Colonic mucosa (tissue), 4 donors: ENCODE measurements at regions not wholly inside any gene's neighbourhood (a gene's known extent, or its start where the extent isn't known, plus 50 kb on each side); places are given as distances from the start of the nearest gene placed in this dataset.

Source experiments
- DNase-seq: peaks from one replicate; pipeline ENCODE4 v3.0.0-alpha.2; 2020
- H3K27ac ChIP-seq: fragments of 200-600 bp; one replicate; pipeline ENCODE4 v1.8.0; 2021
- H3K27me3 ChIP-seq: fragments of 200-600 bp; one replicate; pipeline ENCODE4 v1.8.0; 2021
- H3K36me3 ChIP-seq: fragments of 200-600 bp; one replicate; pipeline ENCODE4 v1.8.0; 2021
- H3K4me1 ChIP-seq: fragments of 200-600 bp; one replicate; pipeline ENCODE4 v1.8.0; 2021; ENCODE audit warnings: mild to moderate bottlenecking
- H3K4me3 ChIP-seq: fragments of 200-600 bp; one replicate; pipeline ENCODE4 v1.8.0; 2021
- H3K9ac ChIP-seq, 2 donors: one replicate each; pipeline ENCODE4 v1.7.0; 2013; ENCODE audit warnings: control low read depth in 2 of 2, low read depth in 2 of 2, low read length in 2 of 2
- H3K9me3 ChIP-seq: fragments of 200-600 bp; one replicate; pipeline ENCODE4 v1.8.0; 2021
- intact Hi-C: fragments of 100-400 bp; cut with DNase I; formaldehyde crosslinking; loops from one replicate; pipeline ENCODE4 v1.14.1; 2022
- TF ChIP-seq, protein P1 (sequence below): fragments of 200-600 bp; IDR thresholded peaks from one replicate; pipeline ENCODE4 v1.8.0; 2022; ENCODE audit warnings: antibody characterized with exemption, mild to moderate bottlenecking
- donor health status: healthy.
- donor health status: DM: no; HTN: no; CAD: no.
- donor health status: DM: no; HTN: no; CAD: no.

GRCh38 chr6:76593668-76594067 is 521.2 kb upstream of the IMPG1 start:
- DNase-seq, result no peak
- H3K27me3 ChIP-seq, result no peaks in the 10 kb centered on the region
- no peak overlapping the region for H3K4me3 ChIP-seq
- TF ChIP-seq, protein P1, sequence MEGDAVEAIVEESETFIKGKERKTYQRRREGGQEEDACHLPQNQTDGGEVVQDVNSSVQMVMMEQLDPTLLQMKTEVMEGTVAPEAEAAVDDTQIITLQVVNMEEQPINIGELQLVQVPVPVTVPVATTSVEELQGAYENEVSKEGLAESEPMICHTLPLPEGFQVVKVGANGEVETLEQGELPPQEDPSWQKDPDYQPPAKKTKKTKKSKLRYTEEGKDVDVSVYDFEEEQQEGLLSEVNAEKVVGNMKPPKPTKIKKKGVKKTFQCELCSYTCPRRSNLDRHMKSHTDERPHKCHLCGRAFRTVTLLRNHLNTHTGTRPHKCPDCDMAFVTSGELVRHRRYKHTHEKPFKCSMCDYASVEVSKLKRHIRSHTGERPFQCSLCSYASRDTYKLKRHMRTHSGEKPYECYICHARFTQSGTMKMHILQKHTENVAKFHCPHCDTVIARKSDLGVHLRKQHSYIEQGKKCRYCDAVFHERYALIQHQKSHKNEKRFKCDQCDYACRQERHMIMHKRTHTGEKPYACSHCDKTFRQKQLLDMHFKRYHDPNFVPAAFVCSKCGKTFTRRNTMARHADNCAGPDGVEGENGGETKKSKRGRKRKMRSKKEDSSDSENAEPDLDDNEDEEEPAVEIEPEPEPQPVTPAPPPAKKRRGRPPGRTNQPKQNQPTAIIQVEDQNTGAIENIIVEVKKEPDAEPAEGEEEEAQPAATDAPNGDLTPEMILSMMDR, result no peak
- no peaks in the 10 kb centered on the region for H3K36me3 ChIP-seq
- no peak overlapping the region for H3K9ac ChIP-seq
- no peaks in the 10 kb centered on the region for H3K4me1 ChIP-seq
- H3K9me3 ChIP-seq, result no peaks in the 10 kb centered on the region
- H3K27ac ChIP-seq, result no peak overlapping the region
- intact Hi-C loops, result no loop called here

GRCh38 chr6:76592566-76592965 is 520.1 kb upstream of the IMPG1 start:
- Histone ChIP-seq H3K27ac (no peak overlapping the region), H3K9me3 (no peaks in the 10 kb centered on the region), H3K4me3 (no peak overlapping the region), H3K36me3 (no peaks in the 10 kb centered on the region), H3K27me3 (no peaks in the 10 kb centered on the region), H3K9ac (no peak overlapping the region), H3K4me1 (no peaks in the 10 kb centered on the region)
- TF ChIP-seq, protein P1, result no peak
- intact Hi-C loops, result no loop called here
- no peak for DNase-seq

GRCh38 chr6:76587271-76587670 is 514.8 kb upstream of the IMPG1 start:
- Histone ChIP-seq H3K4me1 (no peaks in the 10 kb centered on the region), H3K27ac (no peak overlapping the region), H3K9ac (no peak overlapping the region), H3K27me3 (no peaks in the 10 kb centered on the region), H3K4me3 (no peak overlapping the region), H3K36me3 (no peaks in the 10 kb centered on the region), H3K9me3 (no peaks in the 10 kb centered on the region)
- intact Hi-C loops, result no loop called here
- TF ChIP-seq, protein P1, result no peak
- no peak for DNase-seq

DNA sequence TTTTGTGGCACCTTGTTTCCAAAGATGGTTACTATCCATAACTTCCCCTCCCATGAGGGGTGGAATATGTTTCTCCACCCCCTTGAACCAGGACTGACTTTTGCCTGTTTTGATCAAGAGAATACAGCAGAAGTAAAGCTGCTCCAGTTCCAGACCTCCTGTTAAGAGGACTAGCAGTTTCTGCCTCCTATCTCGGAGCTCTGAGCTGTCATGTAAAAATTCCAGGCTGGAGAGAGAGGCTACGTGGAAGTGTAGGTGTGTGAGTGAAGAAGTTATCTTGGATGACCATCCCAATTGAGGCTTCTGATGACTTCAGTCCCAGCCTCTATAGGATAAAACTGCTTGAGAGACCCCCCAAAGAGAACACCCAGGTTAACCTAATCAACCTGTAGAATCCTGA is 511.7 kb upstream of the IMPG1 start:
- no peaks in the 10 kb centered on the region for H3K9me3 ChIP-seq
- no peak overlapping the region for H3K4me3 ChIP-seq
- no peaks in the 10 kb centered on the region for H3K36me3 ChIP-seq
- H3K27me3 ChIP-seq, result no peaks in the 10 kb centered on the region
- intact Hi-C loops, result no loop called here
- no peaks in the 10 kb centered on the region for H3K4me1 ChIP-seq
- TF ChIP-seq, protein P1, result no peak
- no peak overlapping the region for H3K9ac ChIP-seq
- no peak for DNase-seq
- H3K27ac ChIP-seq, result no peak overlapping the region

DNA sequence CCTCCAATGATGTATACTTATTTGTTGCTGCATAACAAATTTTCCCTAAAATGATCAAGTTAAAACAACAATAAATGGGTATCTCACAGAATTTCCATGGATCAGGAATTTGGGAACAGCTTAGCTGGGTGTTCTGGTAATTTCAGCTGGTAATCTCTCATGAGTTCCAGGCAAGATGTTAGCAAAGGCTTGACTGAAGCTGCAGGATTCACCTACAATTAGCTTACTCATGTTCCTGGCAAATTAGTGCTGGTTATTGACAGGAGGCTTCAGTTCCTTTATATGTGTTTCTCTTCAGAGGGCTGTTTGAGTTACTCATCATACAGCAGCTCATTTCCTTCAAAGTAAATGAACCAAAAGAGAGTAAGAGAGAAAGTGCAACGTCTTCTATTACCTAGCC is 506.3 kb upstream of the IMPG1 start:
- H3K27me3 ChIP-seq, result no peaks in the 10 kb centered on the region
- no peak overlapping the region for H3K4me3 ChIP-seq
- no peak overlapping the region for H3K27ac ChIP-seq
- no peak for DNase-seq
- TF ChIP-seq, protein P1, result no peak
- no peaks in the 10 kb centered on the region for H3K9me3 ChIP-seq
- H3K4me1 ChIP-seq, result no peaks in the 10 kb centered on the region
- no peak overlapping the region for H3K9ac ChIP-seq
- intact Hi-C loops, result no loop called here
- H3K36me3 ChIP-seq, result no peaks in the 10 kb centered on the region

DNA sequence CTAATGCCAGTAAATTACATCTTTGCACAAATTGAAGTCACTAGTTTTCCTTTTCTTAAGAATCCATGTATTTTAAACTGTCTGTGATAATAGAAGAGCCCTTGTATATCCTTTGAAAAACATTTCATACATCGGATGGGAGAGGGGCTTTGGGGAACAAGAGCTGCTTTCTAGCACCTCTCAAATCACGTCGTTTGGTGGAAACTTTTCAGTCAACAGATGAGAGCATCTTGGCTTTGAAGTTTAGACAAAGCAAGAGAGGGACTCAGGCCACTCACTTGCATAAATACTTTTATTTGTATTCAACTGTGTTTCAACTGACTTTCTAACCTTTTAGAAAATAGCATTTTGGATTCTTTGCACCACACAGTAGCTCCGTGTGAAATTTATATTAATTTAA is 502.3 kb upstream of the IMPG1 start:
- H3K36me3 ChIP-seq, result no peaks in the 10 kb centered on the region
- H3K27me3 ChIP-seq, result no peaks in the 10 kb centered on the region
- H3K4me3 ChIP-seq, result no peak overlapping the region
- H3K27ac ChIP-seq, result no peak overlapping the region
- DNase-seq, result no peak
- TF ChIP-seq, protein P1, result no peak
- H3K9ac ChIP-seq, result no peak overlapping the region
- intact Hi-C loops, result no loop called here
- H3K4me1 ChIP-seq, result no peaks in the 10 kb centered on the region
- H3K9me3 ChIP-seq, result no peaks in the 10 kb centered on the region
